CD14-positive monocyte (primary cell): ENCODE measurements at regions not wholly inside any gene's neighbourhood (a gene's known extent, or its start where the extent isn't known, plus 50 kb on each side); places are given as distances from the start of the nearest gene placed in this dataset.

Experiments used
- DNase-seq, 3 donors: peaks; one replicate each; pipeline ENCODE4 v3.0.0-alpha.2; 2011 to 2022
- H2AFZ ChIP-seq: 2 replicates; pipeline ENCODE4 v1.6.0; 2012; ENCODE audit warnings: mild to moderate bottlenecking, low read depth, low read length, inconsistent platforms; ENCODE audit not compliant: insufficient read depth, poor library complexity, severe bottlenecking
- H3K27ac ChIP-seq, 2 donors: 1 replicate in 1 of 2; 2 replicates in 1 of 2; pipeline ENCODE4 v1.5.1; 2012 to 2013; ENCODE audit warnings: low read length in 2 of 2, control low read depth in 1 of 2, inconsistent platforms in 1 of 2, low read depth in 1 of 2, mild to moderate bottlenecking in 1 of 2
- H3K27me3 ChIP-seq, 2 donors: one replicate each; pipeline versions ENCODE4 v1.6.0 to v1.6.1; 2011 to 2013; ENCODE audit warnings: low read length in 2 of 2; ENCODE audit not compliant: control insufficient read depth in 2 of 2, insufficient read depth in 2 of 2
- H3K36me3 ChIP-seq, 2 donors: replicated peaks in 1 of 2; 1 replicate in 1 of 2; 2 replicates in 1 of 2; pipeline versions ENCODE4 v1.5.1 to v1.6.1; 2012 to 2013; ENCODE audit warnings: low read length in 2 of 2, control low read depth in 1 of 2, inconsistent platforms in 1 of 2, mild to moderate bottlenecking in 1 of 2; ENCODE audit not compliant: insufficient read depth in 2 of 2, control insufficient read depth in 1 of 2
- H3K4me1 ChIP-seq, 2 donors: 1 replicate in 1 of 2; 2 replicates in 1 of 2; pipeline versions ENCODE4 v1.5.1 to v1.6.1; 2012 to 2013; ENCODE audit warnings: low read length in 2 of 2, control low read depth in 1 of 2, inconsistent platforms in 1 of 2, mild to moderate bottlenecking in 1 of 2, moderate library complexity in 1 of 2; ENCODE audit not compliant: insufficient read depth in 2 of 2, control insufficient read depth in 1 of 2
- H3K4me2 ChIP-seq: replicated peaks from 2 replicates; pipeline ENCODE3; 2012; ENCODE audit warnings: low read length, moderate library complexity, mild to moderate bottlenecking; ENCODE audit not compliant: poor library complexity, severe bottlenecking; ENCODE audit errors: extremely low read depth
- H3K4me3 ChIP-seq, 3 experiments: fragments of 200-600 bp in 1 of 3; sonication (generic) in 1 of 3; replicated peaks in 1 of 3; 1 replicate in 2 of 3; 2 replicates in 1 of 3; pipeline ENCODE4 v1.5.1; 2011 to 2013; ENCODE audit warnings: low read length in 3 of 3, mild to moderate bottlenecking in 3 of 3, control low read depth in 2 of 3, low read depth in 2 of 3, inconsistent platforms in 1 of 3, moderate library complexity in 1 of 3
- H3K79me2 ChIP-seq: 2 replicates; pipeline ENCODE4 v1.6.0; 2012; ENCODE audit warnings: mild to moderate bottlenecking, control low read depth, inconsistent platforms, low read length, moderate library complexity; ENCODE audit not compliant: insufficient read depth
- H3K9ac ChIP-seq: 2 replicates; pipeline ENCODE4 v1.6.0; 2017; ENCODE audit warnings: low read length, mild to moderate bottlenecking; ENCODE audit not compliant: insufficient read depth, poor library complexity, severe bottlenecking
- H3K9me3 ChIP-seq, 2 donors: replicated peaks in 1 of 2; 1 replicate in 1 of 2; 2 replicates in 1 of 2; pipeline versions ENCODE4 v1.5.1 to v1.6.1; 2012 to 2013; ENCODE audit warnings: low read length in 2 of 2, control low read depth in 1 of 2; ENCODE audit not compliant: control insufficient read depth in 1 of 2, insufficient read depth in 1 of 2
- H4K20me1 ChIP-seq: 2 replicates; pipeline ENCODE4 v1.6.0; 2012; ENCODE audit warnings: mild to moderate bottlenecking, low read length, control low read depth, moderate library complexity; ENCODE audit not compliant: insufficient read depth
- H3K27ac Mint-ChIP-seq, 7 donors: one replicate each; pipeline ENCODE4 v1.8.0; 2020; ENCODE audit warnings: mild to moderate bottlenecking in 7 of 7, mixed read lengths in 7 of 7, moderate library complexity in 6 of 7, inconsistent platforms in 2 of 7
- H3K27me3 Mint-ChIP-seq, 3 donors: one replicate each; pipeline ENCODE4 v1.8.0; 2021 to 2022; ENCODE audit warnings: low read depth in 3 of 3, mild to moderate bottlenecking in 3 of 3, mixed read lengths in 3 of 3, moderate library complexity in 3 of 3, inconsistent platforms in 1 of 3
- H3K36me3 Mint-ChIP-seq, 2 donors: one replicate each; pipeline ENCODE4 v1.8.0; 2020; ENCODE audit warnings: mixed read lengths in 2 of 2, inconsistent platforms in 1 of 2, mild to moderate bottlenecking in 1 of 2
- H3K4me1 Mint-ChIP-seq: one replicate; pipeline ENCODE4 v1.8.0; 2020; ENCODE audit warnings: mild to moderate bottlenecking, mixed read lengths
- H3K4me3 Mint-ChIP-seq, 2 donors: one replicate each; pipeline ENCODE4 v1.8.0; 2020; ENCODE audit warnings: mild to moderate bottlenecking in 2 of 2, mixed read lengths in 2 of 2, moderate library complexity in 1 of 2
- H3K9me3 Mint-ChIP-seq, 7 donors: one replicate each; pipeline ENCODE4 v1.8.0; 2020 to 2022; ENCODE audit warnings: mixed read lengths in 7 of 7, mild to moderate bottlenecking in 6 of 7, moderate library complexity in 6 of 7, inconsistent platforms in 2 of 7
- WGBS: methylation state at CpG from one replicate; pipeline ENCODE4 v1.1.5; 2013; ENCODE audit warnings: missing lambda C conversion rate; ENCODE audit not compliant: insufficient coverage; 5-methylcytosine and 5-hydroxymethylcytosine counted together
- intact Hi-C, 2 donors: fragments of 100-400 bp; cut with micrococcal nuclease; formaldehyde crosslinking; loops; one replicate each; pipeline versions ENCODE4 v1.15.0 to v1.15.1; 2023
- TF ChIP-seq, protein P1 (sequence below): fragments of 200-600 bp; IDR thresholded peaks from one replicate; pipeline ENCODE4 v1.8.0; 2022; ENCODE audit warnings: antibody characterized with exemption, mild to moderate bottlenecking

DNA sequence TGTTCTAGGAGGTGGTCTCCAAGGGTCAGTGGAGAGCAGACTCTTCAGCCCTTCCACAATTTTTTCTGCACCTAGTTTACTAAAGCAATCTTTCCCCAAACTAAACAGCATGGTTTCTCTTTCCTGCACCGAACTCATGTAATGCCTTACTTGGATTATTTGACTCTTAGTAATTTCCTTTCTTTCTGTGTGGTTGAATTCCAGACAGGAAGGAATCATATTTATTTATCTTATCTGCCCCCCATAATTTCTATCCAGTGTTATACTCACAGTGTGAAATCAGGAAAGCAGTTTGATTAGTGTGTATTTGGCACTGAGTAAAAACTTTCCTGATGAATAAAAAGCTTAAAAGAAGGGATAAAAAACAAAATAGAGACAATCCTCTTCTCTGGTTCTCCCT is 140.3 kb upstream of the STMND1 start:
- no CpG with 5 or more reads among the region's 1 CpG for WGBS
- Histone ChIP-seq H3K4me3 (no peak overlapping the region), H4K20me1 (no peaks in the 10 kb centered on the region), H3K36me3 (no peaks in the 10 kb centered on the region), H3K79me2 (no peaks in the 10 kb centered on the region), H3K9me3 (no peaks in the 10 kb centered on the region), H3K27ac (no peak overlapping the region), H3K9ac (no peak overlapping the region), H3K4me1 (peaks cover 3 to 4% of the 10 kb centered on the region in 2 donors), H2AFZ (no peak overlapping the region), H3K27me3 (no peaks in the 10 kb centered on the region), H3K4me2 (no peak overlapping the region)
- no peak overlapping the region for H3K4me3 Mint-ChIP-seq
- H3K27ac Mint-ChIP-seq, result no peak overlapping the region
- no peaks in the 10 kb centered on the region for H3K9me3 Mint-ChIP-seq
- no peaks in the 10 kb centered on the region for H3K36me3 Mint-ChIP-seq
- TF ChIP-seq, protein P1, sequence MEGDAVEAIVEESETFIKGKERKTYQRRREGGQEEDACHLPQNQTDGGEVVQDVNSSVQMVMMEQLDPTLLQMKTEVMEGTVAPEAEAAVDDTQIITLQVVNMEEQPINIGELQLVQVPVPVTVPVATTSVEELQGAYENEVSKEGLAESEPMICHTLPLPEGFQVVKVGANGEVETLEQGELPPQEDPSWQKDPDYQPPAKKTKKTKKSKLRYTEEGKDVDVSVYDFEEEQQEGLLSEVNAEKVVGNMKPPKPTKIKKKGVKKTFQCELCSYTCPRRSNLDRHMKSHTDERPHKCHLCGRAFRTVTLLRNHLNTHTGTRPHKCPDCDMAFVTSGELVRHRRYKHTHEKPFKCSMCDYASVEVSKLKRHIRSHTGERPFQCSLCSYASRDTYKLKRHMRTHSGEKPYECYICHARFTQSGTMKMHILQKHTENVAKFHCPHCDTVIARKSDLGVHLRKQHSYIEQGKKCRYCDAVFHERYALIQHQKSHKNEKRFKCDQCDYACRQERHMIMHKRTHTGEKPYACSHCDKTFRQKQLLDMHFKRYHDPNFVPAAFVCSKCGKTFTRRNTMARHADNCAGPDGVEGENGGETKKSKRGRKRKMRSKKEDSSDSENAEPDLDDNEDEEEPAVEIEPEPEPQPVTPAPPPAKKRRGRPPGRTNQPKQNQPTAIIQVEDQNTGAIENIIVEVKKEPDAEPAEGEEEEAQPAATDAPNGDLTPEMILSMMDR, result no peak
- intact Hi-C loops, result loop anchor here (10.0 kb wide), 2 partner anchors 187 to 627 kb away; no protein-coding TSS in a partner anchor
- peaks cover 2 to 5% (median 3%) of the 10 kb centered on the region in 3 donors for H3K27me3 Mint-ChIP-seq
- DNase-seq, result no peak
- peaks cover 6% of the 10 kb centered on the region for H3K4me1 Mint-ChIP-seq

DNA sequence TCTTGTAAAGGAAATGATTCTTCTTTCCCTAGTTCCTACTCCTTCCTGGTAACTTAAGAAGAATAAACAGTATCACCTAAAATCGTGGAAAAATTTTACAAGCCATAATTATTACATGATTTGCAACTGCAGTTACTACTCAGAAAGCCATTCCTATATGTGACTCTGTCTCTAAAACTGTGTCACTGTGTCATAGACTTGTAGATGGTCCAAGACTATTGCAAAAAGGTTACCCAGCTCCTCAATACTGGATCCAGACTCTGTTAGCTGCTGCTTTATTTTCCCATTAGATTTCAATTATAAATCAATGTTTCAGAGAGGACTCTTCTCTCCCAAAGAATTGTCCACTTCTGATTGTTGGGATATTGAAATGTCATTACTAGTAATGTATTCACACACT is 142.1 kb upstream of the STMND1 start:
- Histone ChIP-seq H3K27ac (no peak overlapping the region), H2AFZ (no peak overlapping the region), H3K36me3 (no peaks in the 10 kb centered on the region), H3K9ac (no peak overlapping the region), H3K4me3 (no peak overlapping the region), H3K27me3 (no peaks in the 10 kb centered on the region), H4K20me1 (no peaks in the 10 kb centered on the region), H3K79me2 (no peaks in the 10 kb centered on the region), H3K4me2 (no peak overlapping the region), H3K4me1 (peaks cover 2% of the 10 kb centered on the region in 2 donors), H3K9me3 (no peaks in the 10 kb centered on the region)
- TF ChIP-seq, protein P1, result no peak
- Mint-ChIP-seq H3K4me1 (peaks cover 3% of the 10 kb centered on the region), H3K4me3 (no peak overlapping the region), H3K27ac (no peak overlapping the region), H3K27me3 (peaks cover 2 to 5% (median 3%) of the 10 kb centered on the region in 3 donors), H3K9me3 (no peaks in the 10 kb centered on the region), H3K36me3 (no peaks in the 10 kb centered on the region)
- DNase-seq, result no peak
- no CpG with 5 or more reads among the region's 1 CpG for WGBS
- intact Hi-C loops, result loop anchor here (10.0 kb wide), 2 partner anchors 185 to 625 kb away; no protein-coding TSS in a partner anchor
